ENCODE measurements at regions not wholly inside any gene's neighbourhood (a gene's known extent, or its start where the extent isn't known, plus 50 kb on each side); places are given as distances from the start of the nearest gene placed in this dataset.
"Not testable (repeated sequence)": the region's sequence is repeated elsewhere in the genome, so short reads cannot be mapped to it uniquely, and the experiment has no call there.

DNA sequence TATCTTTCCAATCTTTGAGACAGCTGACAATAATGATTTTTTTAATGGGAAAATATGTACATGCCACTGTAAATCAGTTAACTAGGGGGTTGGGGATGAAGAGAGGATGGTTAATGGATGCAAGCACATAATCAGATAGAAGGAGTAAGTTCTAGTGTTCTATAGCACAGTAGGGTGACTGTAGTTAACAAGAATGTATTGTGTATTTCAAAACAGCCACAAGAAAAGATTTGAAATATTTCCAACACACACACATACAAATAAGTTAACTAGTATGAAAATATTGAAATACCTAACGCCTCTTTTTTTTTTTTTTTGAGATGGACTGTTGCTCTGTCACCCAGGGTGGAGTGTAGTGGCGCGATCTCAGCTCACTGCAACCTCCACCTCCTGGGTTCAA lies 153.4 kb upstream of the SALL4 start:
- DNase-seq = no peak

DNA sequence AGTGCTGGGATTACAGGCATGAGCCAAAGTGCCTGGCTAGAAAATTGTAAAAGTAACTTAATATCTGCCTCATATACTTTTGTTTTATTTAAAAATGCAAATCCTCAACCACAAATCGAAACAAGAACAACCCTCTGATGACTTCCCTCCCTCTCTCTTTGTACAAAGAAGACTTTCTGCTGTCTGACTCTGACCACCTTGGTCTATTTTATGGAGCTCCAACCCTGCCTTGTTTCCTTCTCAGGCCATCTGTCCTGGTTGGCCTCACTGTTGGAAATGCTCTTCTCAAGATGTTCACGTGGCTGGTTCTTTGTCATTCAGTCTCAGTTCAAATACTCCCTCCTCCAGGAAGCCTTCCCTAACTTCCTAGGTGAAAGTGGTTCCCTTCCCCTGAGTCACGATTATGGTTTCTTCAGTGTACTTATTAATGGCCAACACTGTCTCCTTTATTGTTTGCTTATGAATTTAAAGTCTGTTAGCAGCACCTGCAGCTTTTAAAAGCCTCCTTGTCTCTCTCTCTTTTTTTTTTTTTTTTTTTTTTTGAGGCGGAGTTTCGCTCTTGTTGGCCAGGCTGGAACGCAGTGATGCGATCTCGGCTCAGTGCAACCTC lies 151.5 kb upstream of the SALL4 start:
- DNase-seq = no peak

DNA sequence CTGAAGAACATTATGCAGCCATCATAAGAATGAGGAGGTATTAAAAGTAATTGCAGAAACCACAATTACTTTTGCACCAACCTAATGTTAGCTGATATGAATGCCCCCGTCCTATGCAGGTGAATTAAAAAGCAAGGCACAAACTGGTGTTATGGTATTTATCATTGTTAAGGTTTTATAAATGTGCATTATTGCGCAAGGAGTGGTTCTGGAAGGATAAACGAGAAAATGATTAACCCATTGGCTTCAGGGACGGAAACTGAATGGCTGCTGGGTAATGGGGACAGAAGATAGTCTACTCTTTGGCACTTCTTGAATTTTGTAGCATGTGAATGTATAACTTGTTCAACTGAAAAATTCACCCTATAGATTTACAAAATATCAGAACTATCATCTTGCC lies 148.6 kb upstream of the SALL4 start:
- DNase-seq = no peak

DNA sequence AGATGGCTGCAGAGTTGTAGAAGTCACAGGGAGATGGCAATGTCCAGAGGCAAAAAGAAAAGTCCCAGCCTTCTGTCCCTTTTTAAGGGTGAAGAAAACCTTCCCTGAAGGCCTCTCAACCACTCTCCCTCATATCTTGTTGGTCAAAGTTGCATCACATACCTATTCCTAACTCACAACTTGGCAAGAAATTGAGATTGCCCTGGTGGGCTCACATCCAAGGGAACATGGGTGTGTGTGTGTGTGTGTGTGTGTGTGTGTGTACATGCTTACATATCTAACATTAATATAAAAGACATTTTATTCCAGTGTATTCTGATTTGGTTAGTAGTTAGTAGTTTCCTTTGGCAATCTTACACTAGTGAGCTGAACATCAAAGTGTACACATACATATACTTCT lies 144.3 kb upstream of the SALL4 start:
- no peak for DNase-seq

DNA sequence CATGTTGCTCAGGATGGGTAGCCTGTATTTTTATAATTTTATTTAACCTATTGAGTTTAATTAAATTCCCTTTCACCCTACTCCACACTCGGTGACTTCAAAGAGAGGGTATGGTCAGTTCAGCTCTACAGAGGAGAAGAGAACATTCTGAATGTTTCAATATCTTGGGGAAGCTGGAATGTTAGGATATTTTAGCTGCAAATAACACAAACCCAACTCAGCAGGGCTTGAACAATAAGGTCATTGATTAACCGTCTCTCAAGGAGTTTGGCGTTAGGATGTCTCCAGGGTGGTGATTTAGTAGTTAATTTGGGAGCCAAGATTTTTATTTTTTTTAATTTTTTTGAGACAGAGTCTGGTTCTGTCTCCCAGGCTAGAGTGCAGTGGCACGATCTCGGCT lies 143.6 kb upstream of the SALL4 start:
- no peak for DNase-seq

DNA sequence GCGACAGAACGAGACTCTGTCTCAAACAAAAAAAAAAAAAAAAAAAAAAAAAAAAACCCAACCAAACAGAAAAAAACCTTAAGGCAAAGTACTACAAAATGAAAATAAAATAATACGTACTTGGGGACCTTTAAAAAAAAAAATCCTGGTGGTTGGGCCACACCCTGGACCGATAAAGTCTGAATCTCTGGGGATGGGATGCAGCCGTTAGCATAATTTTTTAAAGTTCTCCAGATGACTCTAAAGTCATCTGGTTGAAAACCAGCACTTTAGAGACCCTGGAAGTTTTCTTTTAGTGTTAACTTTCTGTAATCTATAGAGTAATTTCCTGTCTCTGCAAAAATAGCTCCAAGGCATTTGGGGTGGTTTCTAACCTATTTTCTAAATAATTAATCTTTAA lies 142.9 kb upstream of the SALL4 start:
- no peak for DNase-seq

DNA sequence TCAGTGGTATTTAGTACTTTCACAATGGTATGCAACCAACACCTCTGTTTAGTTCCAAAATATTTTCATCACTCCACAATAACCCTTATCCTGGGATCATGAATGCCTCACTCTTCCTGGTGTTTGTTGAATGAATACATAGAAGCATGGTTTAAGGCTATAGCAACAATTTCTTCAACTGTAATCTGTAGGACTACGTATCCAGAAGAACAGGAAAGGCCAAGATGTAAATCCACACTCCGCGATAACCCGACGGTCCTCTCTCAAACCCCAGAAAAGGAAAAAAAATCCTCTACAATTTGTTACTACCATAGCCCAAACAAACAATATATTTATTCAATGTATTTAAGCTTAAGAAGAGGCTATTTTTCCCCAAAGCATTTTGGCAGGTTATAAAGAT lies 141.4 kb upstream of the SALL4 start:
- no peak for DNase-seq

DNA sequence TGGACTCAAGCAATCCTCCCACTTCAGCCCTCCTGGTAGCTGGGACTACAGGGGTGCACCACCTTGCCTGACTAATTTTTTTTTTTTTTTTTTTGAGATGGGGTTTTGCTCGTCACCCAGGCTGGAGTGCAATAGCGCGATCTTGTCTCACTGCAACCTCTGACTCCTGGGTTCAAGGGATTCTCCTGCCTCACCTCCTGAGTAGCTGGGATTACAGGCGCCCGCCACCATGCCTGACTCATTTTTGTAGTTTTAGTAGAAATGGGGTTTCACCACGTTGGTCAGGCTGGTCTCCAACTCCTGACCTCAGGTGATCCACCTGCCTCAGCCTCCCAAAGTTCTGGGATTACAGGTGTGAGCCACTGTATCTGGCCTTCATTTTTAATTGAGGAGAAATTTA lies 141.0 kb upstream of the SALL4 start:
- DNase-seq = not testable (repeated sequence)

DNA sequence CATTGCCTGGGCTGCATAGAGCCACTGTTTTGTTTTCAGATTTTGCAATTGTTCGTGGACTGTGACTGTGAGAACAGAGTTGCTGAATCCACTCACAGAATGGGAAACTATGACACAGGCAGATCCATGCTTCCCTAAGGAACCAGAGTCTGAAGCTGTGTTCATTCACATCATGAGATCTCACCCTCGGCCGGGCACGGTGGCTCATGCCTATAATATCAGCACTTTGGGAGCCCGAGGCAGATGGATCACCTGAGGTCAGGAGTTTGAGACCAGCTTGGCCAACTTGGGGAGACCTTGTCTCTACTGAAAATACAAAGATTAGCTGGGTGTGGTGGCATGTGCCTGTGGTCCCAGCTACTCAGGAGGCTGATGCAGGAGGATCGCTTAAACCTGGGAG lies 139.2 kb upstream of the SALL4 start:
- DNase-seq = no peak

DNA sequence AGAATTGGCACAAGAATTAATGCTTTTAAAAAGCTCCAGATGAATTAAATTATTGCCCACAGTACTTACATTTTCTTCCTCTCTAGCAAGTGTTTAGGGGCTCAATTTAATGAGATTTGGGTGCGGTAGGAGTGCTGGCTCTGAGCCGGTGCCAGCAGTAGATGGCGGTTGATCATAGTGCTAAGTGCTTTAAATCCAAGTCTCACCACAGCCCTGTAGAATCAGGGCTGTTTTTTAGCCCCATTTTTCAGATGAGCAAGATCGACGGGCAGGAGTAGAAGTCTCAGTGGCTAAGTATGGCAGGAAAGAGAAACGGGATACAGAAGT lies 136.9 kb upstream of the SALL4 start:
- no peak for DNase-seq

DNA sequence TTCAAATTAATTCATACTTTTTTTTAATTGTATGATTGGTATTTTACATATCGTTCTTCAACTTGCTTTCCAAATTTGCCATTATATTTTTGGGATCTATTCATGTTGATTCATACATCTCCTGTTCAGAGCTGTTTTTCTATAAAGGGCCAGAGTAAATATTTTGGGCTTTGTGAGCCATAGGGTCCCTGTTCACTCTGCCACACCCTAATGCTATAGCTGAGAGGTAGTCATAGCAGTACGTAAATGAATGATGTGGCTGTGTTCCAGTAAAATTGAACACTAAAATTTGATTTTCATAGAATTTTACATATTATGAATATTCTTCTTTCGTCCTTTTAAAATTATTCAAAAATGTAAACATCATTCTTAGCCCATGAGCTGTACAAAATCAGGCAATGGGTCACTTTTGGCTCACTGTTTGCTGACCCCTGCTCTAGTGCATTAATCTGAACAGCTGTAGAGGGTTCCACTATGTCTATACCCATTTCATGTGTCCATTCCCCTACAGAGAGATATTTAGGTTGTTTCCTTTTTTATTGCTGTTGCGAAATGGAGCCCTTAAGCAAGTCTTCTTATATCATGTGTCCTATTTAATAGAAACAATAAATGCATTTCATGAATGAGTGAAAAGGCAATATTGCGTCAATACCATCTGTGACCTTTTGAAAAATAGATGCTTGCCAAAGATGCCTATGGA lies 136.4 kb upstream of the SALL4 start:
- no peak for DNase-seq

DNA sequence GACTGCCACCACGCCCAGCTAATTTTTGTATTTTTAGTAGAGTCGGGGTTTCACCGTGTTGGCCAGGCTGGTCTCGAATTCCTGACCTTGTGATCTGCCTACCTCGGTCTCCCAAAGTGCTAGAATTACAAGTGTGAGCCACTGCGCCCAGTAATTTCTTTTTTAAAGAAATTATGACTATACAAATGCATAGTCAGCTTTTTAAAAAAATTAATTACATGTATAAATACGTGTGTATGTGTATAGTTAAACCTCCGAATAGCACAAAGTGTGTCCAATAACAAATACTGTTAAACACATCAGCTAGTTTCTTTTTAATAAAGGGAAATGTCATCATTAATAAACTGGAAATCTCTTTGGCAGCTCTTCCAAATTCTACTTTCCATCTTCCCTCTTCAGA lies 135.5 kb upstream of the SALL4 start:
- no peak for DNase-seq

DNA sequence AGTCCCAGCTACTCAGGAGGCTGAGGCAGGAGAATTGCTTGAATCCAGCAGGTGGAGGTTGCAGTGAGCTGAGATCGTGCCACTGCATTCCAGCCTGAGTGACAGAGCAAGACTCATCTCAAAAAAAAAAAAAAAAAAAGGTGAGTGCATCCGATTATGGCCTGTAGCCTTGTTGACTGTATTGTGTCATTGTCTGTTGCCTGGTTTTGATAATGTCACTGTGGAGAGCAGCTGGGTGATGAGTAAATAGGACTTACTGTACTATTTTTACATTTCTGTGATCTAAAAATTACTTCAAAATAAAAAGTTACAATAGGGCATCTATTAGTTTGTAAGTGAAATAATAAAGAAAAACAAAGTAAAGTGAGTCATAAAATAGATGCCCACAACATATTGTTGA lies 134.1 kb upstream of the SALL4 start:
- no peak for DNase-seq

DNA sequence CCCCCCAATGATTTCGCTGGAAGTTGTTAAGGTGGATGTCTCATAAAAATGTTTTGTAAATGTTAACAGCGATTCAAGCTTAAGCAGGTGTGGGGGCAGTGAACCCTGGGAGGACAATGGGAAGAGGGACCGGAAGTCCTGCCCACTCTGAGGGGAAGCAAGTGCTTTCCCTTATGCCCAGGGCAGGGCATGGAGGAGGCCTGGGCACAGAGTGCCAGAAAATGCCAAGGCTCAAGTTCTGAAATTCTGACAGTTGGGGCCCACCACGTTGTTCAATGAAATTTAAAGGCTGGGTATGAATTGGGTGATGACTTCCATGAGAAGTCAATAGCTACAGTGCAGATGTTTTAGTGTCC lies 132.7 kb upstream of the SALL4 start:
- no peak for DNase-seq

DNA sequence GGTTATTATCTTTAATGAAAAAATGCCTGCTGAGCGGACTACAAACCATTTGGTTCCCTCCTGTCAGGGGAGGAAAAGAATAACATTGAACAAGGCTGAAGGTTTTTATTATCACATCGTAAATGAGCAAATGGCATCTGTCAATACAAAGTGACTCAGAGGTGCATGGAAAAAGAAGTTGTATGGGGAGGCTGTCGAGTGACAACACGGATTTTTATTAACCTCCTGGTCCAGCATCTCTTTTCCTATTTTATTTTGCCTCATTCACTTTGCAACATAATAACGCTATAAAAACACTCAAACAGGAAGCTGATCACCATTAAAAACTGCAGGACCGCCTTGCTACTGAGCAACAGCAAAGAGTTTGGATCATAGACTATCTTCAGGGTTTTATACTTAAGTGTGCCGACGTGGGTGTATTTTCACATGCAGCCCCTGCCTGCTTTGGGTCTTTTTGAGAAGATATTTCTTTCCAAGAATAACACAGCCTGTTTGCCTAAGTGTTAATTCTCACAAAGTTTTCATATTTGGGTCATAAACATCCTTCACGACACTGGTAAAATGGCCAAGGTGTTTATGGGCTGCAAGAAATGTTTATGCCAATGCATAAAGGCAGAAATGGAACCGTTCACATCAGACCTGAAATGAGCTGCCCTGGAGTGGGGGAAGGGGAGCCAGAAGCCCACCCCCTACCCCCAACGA lies 132.1 kb upstream of the SALL4 start:
- DNase-seq = no peak

DNA sequence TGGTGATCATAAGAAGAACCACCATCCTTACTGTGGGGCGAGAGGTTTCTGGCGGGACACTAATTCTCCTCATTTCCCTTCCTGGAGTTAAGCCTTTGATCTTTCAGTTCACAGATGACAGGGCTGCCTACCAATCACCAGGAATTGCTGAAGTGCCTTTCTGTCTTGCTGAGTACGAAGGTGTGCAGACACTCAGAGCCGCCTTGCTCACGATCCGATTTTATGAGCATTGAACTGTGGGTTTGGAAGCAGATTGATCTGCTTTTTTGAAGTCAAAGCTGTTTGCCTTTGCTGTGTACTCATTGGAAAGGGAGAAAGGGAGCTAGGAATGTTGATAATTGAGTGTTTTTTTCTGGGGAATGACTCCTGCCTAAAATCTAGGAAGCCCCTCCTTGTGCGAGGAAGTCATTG lies 129.1 kb upstream of the SALL4 start:
- DNase-seq = no peak

DNA sequence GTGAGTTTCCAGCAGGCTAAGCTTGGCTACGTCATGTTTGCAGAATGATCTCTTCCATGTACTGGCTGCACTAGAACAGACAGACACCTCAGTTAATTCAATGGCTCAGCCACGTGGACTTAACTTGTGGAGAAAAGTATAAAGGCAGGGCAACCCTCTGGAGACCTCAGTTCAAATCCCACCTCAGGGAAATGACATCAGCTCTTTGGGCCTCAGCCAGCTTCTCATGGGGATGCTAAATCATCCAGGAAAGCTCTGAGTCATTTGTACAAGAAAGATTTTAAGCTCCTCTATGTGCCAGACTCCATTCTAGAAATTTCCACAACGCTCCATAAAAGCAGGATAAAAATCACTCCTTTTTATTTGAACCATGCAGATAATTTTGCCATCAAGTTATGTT lies 128.5 kb upstream of the SALL4 start:
- DNase-seq = no peak

DNA sequence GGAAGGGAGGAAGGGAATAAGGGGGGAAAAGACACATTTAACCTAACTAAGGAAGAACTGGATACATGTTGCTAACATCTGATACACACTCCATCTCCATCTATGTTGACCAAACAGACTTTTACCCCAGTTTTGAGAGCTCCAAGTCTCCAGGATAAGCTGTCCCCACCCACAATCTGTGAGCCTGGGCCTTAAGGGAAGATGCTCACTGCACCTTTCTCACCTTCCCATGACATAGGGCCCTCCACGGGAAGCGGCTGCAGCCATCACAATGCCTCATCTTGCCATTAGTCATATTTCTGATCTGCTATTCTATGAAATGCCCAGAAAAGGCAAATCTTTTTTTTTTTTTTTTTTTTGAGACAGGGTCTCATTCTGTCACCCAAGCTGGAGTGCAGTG lies 126.6 kb upstream of the SALL4 start:
- DNase-seq = no peak

DNA sequence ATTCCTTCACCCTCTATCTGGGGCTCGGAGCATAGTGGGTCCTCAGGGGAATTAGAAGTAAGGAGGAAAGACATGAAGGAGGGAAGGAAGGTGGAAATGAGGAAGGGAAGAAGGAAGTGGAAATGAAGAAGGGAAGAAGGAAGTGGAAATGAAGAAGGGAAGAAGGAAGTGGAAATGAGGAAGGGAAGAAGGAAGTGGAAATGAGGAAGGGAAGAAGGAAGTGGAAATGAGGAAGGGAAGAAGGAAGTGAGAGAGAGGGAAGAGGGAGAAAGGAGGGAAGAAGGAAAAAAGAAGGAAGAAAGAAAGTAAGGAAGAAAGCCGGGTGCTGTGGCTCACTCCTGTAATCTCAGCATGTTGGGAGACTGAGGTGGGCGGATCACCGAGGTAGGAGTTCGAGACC lies 125.6 kb upstream of the SALL4 start:
- not testable (repeated sequence) for DNase-seq

DNA sequence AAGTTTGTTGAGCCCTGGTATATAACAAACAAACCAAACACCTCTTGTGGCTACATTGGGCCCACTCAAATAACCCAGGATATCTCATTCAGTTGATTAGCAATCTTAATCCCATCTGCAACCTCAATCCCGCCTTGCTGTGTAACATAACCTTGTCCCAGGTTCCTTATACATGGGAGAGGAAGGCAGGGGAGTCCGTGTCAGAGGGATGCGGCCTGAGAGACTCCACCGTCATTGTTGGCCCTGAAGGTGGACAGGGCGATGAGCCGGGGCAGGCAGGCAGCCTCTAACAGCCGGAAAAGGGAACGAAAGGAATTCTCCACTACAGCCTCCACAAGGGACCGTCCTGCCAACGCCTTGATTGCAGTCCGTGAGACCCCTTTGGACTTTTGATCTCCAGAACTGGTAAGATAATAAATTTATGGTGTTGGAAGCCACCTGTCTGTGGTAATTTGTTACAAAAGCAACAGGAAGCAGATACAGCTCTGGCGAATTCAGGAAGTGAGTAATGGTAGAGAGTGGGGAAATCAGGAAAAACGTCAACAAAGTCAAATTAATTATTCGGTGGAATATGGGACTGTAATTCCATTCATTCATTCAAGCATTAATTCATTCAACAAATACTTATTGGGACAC lies 124.5 kb upstream of the SALL4 start:
- DNase-seq = no peak

DNA sequence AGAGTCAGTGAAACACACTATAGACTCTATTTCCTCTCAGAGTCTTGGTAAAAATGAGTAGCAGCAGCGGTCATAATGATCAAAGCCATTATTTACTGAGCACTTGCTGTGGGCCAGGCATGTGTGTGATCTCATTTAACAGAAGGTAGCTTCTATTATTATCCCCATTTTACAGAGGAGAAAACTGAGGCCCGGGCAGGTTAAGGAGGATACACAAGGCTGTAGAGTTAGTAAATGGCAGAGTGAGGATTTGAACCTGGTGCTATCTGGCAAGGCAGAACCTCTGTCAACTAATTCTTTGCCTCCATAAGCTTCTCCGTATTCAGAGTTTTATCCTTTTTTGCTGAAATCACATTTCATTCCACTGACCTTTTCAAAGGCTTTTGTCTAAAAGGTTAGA lies 122.2 kb upstream of the SALL4 start:
- no peak for DNase-seq

DNA sequence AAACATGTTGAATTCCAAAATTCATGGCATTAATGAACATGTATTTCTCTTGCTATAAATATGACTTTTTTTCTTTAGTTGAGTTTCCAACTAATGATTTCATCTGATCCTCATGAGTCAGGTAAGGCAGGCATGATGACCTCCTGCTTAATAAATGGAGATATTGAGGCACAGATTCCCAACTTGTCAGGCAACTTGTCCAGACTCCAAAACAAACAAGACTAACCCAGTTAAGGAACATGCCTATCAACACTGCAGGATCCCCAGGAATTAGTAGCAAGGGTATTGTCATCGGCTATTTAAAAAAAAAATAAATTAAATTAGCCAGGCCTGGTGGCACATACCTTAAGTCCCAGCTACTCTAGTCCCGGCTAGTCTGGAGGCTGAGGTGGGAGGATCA lies 121.3 kb upstream of the SALL4 start:
- DNase-seq = no peak

DNA sequence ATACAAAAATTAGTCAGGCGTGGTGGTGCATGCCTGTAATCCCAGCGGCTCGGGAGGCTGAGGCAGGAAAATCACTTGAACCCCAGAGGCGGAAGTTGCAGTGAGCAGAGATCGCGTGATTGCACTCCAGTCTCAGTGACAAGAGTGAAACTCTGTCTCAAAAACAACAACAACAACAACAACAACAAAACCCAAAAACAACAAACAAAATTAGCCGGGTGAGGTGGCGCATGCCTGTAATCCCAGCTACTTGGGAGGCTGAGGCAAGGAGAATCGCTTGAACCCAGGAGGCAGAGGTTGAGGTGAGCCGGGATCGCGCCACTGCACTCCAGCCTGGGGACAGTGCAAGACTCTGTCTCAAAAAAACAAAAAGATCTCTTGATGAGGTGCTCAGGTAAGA lies 120.5 kb upstream of the SALL4 start:
- DNase-seq = not testable (repeated sequence)

DNA sequence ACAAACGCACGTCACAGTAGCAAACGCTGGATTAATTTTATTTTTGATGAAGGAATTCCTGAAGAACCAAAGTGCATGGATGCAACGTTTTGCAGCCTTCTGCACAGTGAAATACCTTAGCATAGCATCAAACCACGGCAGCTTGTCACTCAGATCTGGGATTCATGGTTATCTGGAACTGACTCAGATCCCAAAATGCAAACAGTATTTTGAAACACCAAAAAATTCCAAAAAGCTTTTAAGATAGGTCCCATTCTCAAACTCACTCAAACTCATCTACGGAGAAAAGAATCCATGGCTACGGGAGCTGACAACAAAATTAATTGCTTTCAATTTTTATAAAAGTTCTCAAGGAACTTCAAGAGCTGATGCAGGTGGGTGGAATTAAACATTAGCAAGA lies 116.2 kb upstream of the SALL4 start:
- DNase-seq = no peak
